ENCODE measurements at regions not wholly inside any gene's neighbourhood (a gene's known extent, or its start where the extent isn't known, plus 50 kb on each side); places are given as distances from the start of the nearest gene placed in this dataset.

GRCh38 chr6:71371559-71371958, 82.9 kb downstream of the OGFRL1 start:
- Histone ChIP-seq H2AFZ (ENCODE audit: low read length) (no peak overlapping the region), H3K79me1 (ENCODE audit: low read depth, low read length) (no peaks in the 10 kb centered on the region), H3K4me1 (ENCODE audit: control insufficient read depth in 2 of 2, insufficient read depth in 1 of 2, low read depth in 1 of 2, low read length in 2 of 2) (peaks cover 0 to 5% of the 10 kb centered on the region in 2 donors), H3K9ac (ENCODE audit: low read depth, low read length, poor library complexity) (no peak overlapping the region), H3K27me3 (ENCODE audit: control insufficient read depth in 3 of 3, insufficient read depth in 3 of 3, low read depth in 1 of 3, low read length in 3 of 3) (no peaks in the 10 kb centered on the region), H4K91ac (ENCODE audit: low read depth, low read length, poor library complexity) (no peak overlapping the region), H3K9me3 (replicated peaks in 1 of 2; ENCODE audit: control insufficient read depth in 2 of 2, insufficient read depth in 1 of 2, low read depth in 1 of 2, low read length in 2 of 2) (peaks cover 0 to 21% of the 10 kb centered on the region in 2 donors), H3K4me2 (ENCODE audit: insufficient read depth, low read length, poor library complexity, severe bottlenecking) (no peak overlapping the region), H3K4ac (ENCODE audit: low read length) (no peak overlapping the region), H3K4me3 (ENCODE audit: low read length in 2 of 2) (no peak overlapping the region), H3K18ac (ENCODE audit: low read length) (no peak overlapping the region), H3K27ac (replicated peaks; ENCODE audit: low read length) (no peak overlapping the region), H2BK12ac (ENCODE audit: low read length) (no peak overlapping the region), H3K23ac (ENCODE audit: low read depth, low read length, poor library complexity) (no peak overlapping the region), H3K14ac (ENCODE audit: low read length) (no peak overlapping the region), H2BK120ac (ENCODE audit: low read depth, low read length) (no peak overlapping the region), H2BK5ac (ENCODE audit: low read length) (no peak overlapping the region), H3K36me3 (replicated peaks in 1 of 2; ENCODE audit: control insufficient read depth in 2 of 2, insufficient read depth in 2 of 2, low read length in 2 of 2) (peaks cover 0 to 72% of the 10 kb centered on the region in 2 donors), H2AK5ac (ENCODE audit: low read depth, low read length) (no peak overlapping the region), H4K8ac (ENCODE audit: low read depth, low read length) (no peak overlapping the region), H2BK15ac (ENCODE audit: low read length) (no peak overlapping the region)
- no CpG with 5 or more reads among the region's 1 CpG for WGBS, 2 donors (ENCODE audit: extremely low coverage in 2 of 2, insufficient read length in 2 of 2, insufficient replicate concordance in 1 of 2)
- DNase-seq (ENCODE audit: low spot score) = no peak

GRCh38 chr6:71373943-71374342, 85.3 kb downstream of the OGFRL1 start:
- Histone ChIP-seq H3K4me2 (ENCODE audit: insufficient read depth, low read length, poor library complexity, severe bottlenecking) (no peak overlapping the region), H4K91ac (ENCODE audit: low read depth, low read length, poor library complexity) (no peak overlapping the region), H2BK120ac (ENCODE audit: low read depth, low read length) (no peak overlapping the region), H4K8ac (ENCODE audit: low read depth, low read length) (no peak overlapping the region), H3K9me3 (replicated peaks in 1 of 2; ENCODE audit: control insufficient read depth in 2 of 2, insufficient read depth in 1 of 2, low read depth in 1 of 2, low read length in 2 of 2) (peaks cover 0 to 11% of the 10 kb centered on the region in 2 donors), H3K79me1 (ENCODE audit: low read depth, low read length) (no peaks in the 10 kb centered on the region), H2BK12ac (ENCODE audit: low read length) (no peak overlapping the region), H3K23ac (ENCODE audit: low read depth, low read length, poor library complexity) (no peak overlapping the region), H2BK5ac (ENCODE audit: low read length) (no peak overlapping the region), H3K18ac (ENCODE audit: low read length) (no peak overlapping the region), H3K4me1 (ENCODE audit: control insufficient read depth in 2 of 2, insufficient read depth in 1 of 2, low read depth in 1 of 2, low read length in 2 of 2) (no peaks in the 10 kb centered on the region), H3K36me3 (replicated peaks in 1 of 2; ENCODE audit: control insufficient read depth in 2 of 2, insufficient read depth in 2 of 2, low read length in 2 of 2) (peaks cover 0 to 76% of the 10 kb centered on the region in 2 donors), H2BK15ac (ENCODE audit: low read length) (no peak overlapping the region), H3K4ac (ENCODE audit: low read length) (no peak overlapping the region), H2AK5ac (ENCODE audit: low read depth, low read length) (no peak overlapping the region), H3K27me3 (ENCODE audit: control insufficient read depth in 3 of 3, insufficient read depth in 3 of 3, low read depth in 1 of 3, low read length in 3 of 3) (no peaks in the 10 kb centered on the region), H3K4me3 (ENCODE audit: low read length in 2 of 2) (no peak overlapping the region), H3K9ac (ENCODE audit: low read depth, low read length, poor library complexity) (no peak overlapping the region), H2AFZ (ENCODE audit: low read length) (no peak overlapping the region), H3K27ac (replicated peaks; ENCODE audit: low read length) (no peak overlapping the region), H3K14ac (ENCODE audit: low read length) (no peak overlapping the region)
- no peak for DNase-seq (ENCODE audit: low spot score)
- WGBS, 2 donors (ENCODE audit: extremely low coverage in 2 of 2, insufficient read length in 2 of 2, insufficient replicate concordance in 1 of 2) = no CpG with 5 or more reads among the region's 1 CpG

- Histone ChIP-seq H3K79me1 (ENCODE audit: low read depth, low read length) (no peaks in the 10 kb centered on the region), H3K27me3 (ENCODE audit: control insufficient read depth in 3 of 3, insufficient read depth in 3 of 3, low read depth in 1 of 3, low read length in 3 of 3) (no peaks in the 10 kb centered on the region), H2BK15ac (ENCODE audit: low read length) (no peak overlapping the region), H3K4me1 (ENCODE audit: control insufficient read depth in 2 of 2, insufficient read depth in 1 of 2, low read depth in 1 of 2, low read length in 2 of 2) (no peaks in the 10 kb centered on the region), H2AFZ (ENCODE audit: low read length) (no peak overlapping the region), H3K9me3 (replicated peaks in 1 of 2; ENCODE audit: control insufficient read depth in 2 of 2, insufficient read depth in 1 of 2, low read depth in 1 of 2, low read length in 2 of 2) (peaks cover 0 to 9% of the 10 kb centered on the region in 2 donors), H3K23ac (ENCODE audit: low read depth, low read length, poor library complexity) (no peak overlapping the region), H3K27ac (replicated peaks; ENCODE audit: low read length) (no peak overlapping the region), H4K8ac (ENCODE audit: low read depth, low read length) (no peak overlapping the region), H3K14ac (ENCODE audit: low read length) (no peak overlapping the region), H2BK120ac (ENCODE audit: low read depth, low read length) (no peak overlapping the region), H2AK5ac (ENCODE audit: low read depth, low read length) (no peak overlapping the region), H3K4ac (ENCODE audit: low read length) (no peak overlapping the region), H3K18ac (ENCODE audit: low read length) (no peak overlapping the region), H3K36me3 (replicated peaks in 1 of 2; ENCODE audit: control insufficient read depth in 2 of 2, insufficient read depth in 2 of 2, low read length in 2 of 2) (peaks cover 0 to 80% of the 10 kb centered on the region in 2 donors), H2BK5ac (ENCODE audit: low read length) (no peak overlapping the region), H2BK12ac (ENCODE audit: low read length) (no peak overlapping the region), H3K4me2 (ENCODE audit: insufficient read depth, low read length, poor library complexity, severe bottlenecking) (no peak overlapping the region), H4K91ac (ENCODE audit: low read depth, low read length, poor library complexity) (no peak overlapping the region), H3K4me3 (ENCODE audit: low read length in 2 of 2) (no peak overlapping the region), H3K9ac (ENCODE audit: low read depth, low read length, poor library complexity) (no peak overlapping the region)
- WGBS, 2 donors (ENCODE audit: extremely low coverage in 2 of 2, insufficient read length in 2 of 2, insufficient replicate concordance in 1 of 2) = no CpG with 5 or more reads among the region's 1 CpG
- DNase-seq (ENCODE audit: low spot score) = no peak
Measured at GRCh38 chr6:71375676-71376075, 87.1 kb downstream of the OGFRL1 start.

- no CpG with 5 or more reads among the region's 2 CpGs for WGBS, 2 donors (ENCODE audit: extremely low coverage in 2 of 2, insufficient read length in 2 of 2, insufficient replicate concordance in 1 of 2)
- H3K27me3 ChIP-seq (ENCODE audit: control insufficient read depth in 3 of 3, insufficient read depth in 3 of 3, low read depth in 1 of 3, low read length in 3 of 3) = no peaks in the 10 kb centered on the region
Measured at GRCh38 chr6:71376830-71377229, 88.2 kb downstream of the OGFRL1 start.

More at GRCh38 chr6:71376830-71377229, 88.2 kb downstream of the OGFRL1 start:
- Histone ChIP-seq H2BK12ac (ENCODE audit: low read length) (no peak overlapping the region), H2AK5ac (ENCODE audit: low read depth, low read length) (no peak overlapping the region), H3K4me1 (ENCODE audit: control insufficient read depth in 2 of 2, insufficient read depth in 1 of 2, low read depth in 1 of 2, low read length in 2 of 2) (no peaks in the 10 kb centered on the region), H3K9me3 (replicated peaks in 1 of 2; ENCODE audit: control insufficient read depth in 2 of 2, insufficient read depth in 1 of 2, low read depth in 1 of 2, low read length in 2 of 2) (peaks cover 0 to 8% of the 10 kb centered on the region in 2 donors), H4K91ac (ENCODE audit: low read depth, low read length, poor library complexity) (no peak overlapping the region), H2BK5ac (ENCODE audit: low read length) (no peak overlapping the region), H3K4ac (ENCODE audit: low read length) (no peak overlapping the region), H2AFZ (ENCODE audit: low read length) (no peak overlapping the region), H3K14ac (ENCODE audit: low read length) (no peak overlapping the region), H3K23ac (ENCODE audit: low read depth, low read length, poor library complexity) (no peak overlapping the region), H3K18ac (ENCODE audit: low read length) (no peak overlapping the region), H3K79me1 (ENCODE audit: low read depth, low read length) (no peaks in the 10 kb centered on the region), H2BK120ac (ENCODE audit: low read depth, low read length) (no peak overlapping the region), H3K27ac (replicated peaks; ENCODE audit: low read length) (no peak overlapping the region), H3K4me3 (ENCODE audit: low read length in 2 of 2) (no peak overlapping the region), H2BK15ac (ENCODE audit: low read length) (no peak overlapping the region), H4K8ac (ENCODE audit: low read depth, low read length) (no peak overlapping the region), H3K4me2 (ENCODE audit: insufficient read depth, low read length, poor library complexity, severe bottlenecking) (no peak overlapping the region), H3K36me3 (replicated peaks in 1 of 2; ENCODE audit: control insufficient read depth in 2 of 2, insufficient read depth in 2 of 2, low read length in 2 of 2) (peaks cover 0 to 75% of the 10 kb centered on the region in 2 donors), H3K9ac (ENCODE audit: low read depth, low read length, poor library complexity) (no peak overlapping the region)
- no peak for DNase-seq (ENCODE audit: low spot score)
